ENCODE measurements at regions not wholly inside any gene's neighbourhood (a gene's known extent, or its start where the extent isn't known, plus 50 kb on each side); places are given as distances from the start of the nearest gene placed in this dataset.

DNA sequence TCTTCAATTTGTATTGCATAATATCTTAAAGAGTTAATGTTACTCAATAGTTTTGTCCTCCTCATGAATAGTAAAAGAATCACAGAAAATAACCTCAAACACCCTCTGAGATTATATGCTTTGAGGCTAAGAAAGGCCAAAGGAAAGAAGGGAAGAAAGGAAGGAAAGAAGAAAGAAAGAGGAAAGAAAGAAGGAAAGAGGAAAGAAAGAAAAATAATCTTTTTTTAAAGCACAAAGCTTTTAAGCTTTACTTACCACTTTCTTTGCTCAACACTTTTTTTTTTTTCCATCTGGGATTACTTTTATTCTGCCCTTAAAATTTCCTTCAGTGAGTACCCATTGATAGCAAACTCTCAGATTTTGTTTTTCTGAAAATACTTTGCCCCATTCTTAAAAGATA, 369.1 kb downstream of the FGF9 start (continued):
- TF ChIP-seq, protein P1, sequence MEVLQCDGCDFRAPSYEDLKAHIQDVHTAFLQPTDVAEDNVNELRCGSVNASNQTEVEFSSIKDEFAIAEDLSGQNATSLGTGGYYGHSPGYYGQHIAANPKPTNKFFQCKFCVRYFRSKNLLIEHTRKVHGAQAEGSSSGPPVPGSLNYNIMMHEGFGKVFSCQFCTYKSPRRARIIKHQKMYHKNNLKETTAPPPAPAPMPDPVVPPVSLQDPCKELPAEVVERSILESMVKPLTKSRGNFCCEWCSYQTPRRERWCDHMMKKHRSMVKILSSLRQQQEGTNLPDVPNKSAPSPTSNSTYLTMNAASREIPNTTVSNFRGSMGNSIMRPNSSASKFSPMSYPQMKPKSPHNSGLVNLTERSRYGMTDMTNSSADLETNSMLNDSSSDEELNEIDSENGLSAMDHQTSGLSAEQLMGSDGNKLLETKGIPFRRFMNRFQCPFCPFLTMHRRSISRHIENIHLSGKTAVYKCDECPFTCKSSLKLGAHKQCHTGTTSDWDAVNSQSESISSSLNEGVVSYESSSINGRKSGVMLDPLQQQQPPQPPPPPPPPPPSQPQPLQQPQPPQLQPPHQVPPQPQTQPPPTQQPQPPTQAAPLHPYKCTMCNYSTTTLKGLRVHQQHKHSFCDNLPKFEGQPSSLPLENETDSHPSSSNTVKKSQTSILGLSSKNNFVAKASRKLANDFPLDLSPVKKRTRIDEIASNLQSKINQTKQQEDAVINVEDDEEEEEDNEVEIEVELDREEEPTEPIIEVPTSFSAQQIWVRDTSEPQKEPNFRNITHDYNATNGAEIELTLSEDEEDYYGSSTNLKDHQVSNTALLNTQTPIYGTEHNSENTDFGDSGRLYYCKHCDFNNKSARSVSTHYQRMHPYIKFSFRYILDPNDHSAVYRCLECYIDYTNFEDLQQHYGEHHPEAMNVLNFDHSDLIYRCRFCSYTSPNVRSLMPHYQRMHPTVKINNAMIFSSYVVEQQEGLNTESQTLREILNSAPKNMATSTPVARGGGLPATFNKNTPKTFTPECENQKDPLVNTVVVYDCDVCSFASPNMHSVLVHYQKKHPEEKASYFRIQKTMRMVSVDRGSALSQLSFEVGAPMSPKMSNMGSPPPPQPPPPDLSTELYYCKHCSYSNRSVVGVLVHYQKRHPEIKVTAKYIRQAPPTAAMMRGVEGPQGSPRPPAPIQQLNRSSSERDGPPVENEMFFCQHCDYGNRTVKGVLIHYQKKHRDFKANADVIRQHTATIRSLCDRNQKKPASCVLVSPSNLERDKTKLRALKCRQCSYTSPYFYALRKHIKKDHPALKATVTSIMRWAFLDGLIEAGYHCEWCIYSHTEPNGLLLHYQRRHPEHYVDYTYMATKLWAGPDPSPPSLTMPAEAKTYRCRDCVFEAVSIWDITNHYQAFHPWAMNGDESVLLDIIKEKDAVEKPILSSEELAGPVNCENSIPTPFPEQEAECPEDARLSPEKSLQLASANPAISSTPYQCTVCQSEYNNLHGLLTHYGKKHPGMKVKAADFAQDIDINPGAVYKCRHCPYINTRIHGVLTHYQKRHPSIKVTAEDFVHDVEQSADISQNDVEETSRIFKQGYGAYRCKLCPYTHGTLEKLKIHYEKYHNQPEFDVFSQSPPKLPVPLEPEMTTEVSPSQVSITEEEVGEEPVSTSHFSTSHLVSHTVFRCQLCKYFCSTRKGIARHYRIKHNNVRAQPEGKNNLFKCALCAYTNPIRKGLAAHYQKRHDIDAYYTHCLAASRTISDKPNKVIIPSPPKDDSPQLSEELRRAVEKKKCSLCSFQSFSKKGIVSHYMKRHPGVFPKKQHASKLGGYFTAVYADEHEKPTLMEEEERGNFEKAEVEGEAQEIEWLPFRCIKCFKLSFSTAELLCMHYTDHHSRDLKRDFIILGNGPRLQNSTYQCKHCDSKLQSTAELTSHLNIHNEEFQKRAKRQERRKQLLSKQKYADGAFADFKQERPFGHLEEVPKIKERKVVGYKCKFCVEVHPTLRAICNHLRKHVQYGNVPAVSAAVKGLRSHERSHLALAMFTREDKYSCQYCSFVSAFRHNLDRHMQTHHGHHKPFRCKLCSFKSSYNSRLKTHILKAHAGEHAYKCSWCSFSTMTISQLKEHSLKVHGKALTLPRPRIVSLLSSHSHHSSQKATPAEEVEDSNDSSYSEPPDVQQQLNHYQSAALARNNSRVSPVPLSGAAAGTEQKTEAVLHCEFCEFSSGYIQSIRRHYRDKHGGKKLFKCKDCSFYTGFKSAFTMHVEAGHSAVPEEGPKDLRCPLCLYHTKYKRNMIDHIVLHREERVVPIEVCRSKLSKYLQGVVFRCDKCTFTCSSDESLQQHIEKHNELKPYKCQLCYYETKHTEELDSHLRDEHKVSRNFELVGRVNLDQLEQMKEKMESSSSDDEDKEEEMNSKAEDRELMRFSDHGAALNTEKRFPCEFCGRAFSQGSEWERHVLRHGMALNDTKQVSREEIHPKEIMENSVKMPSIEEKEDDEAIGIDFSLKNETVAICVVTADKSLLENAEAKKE (CRISPR knock-in tag; IDR thresholded peaks at IDR 0.05), result no peak
- TF ChIP-seq ZNF331 (CRISPR knock-in tag; IDR thresholded peaks at IDR 0.05; ENCODE audit: low read depth) (no peak), NANOG (IDR thresholded peaks at IDR 0.05; ENCODE audit: borderline replicate concordance) (no peak), EZH2phosphoT487 (IDR thresholded peaks at IDR 0.05; ENCODE audit: unreplicated experiment) (no peak), EZH2 (IDR thresholded peaks at IDR 0.05; ENCODE audit: low read depth, unreplicated experiment) (no peak), CREB1 (CRISPR knock-in tag; IDR thresholded peaks at IDR 0.05; ENCODE audit: low read depth) (no peak), STAT1 (IDR thresholded peaks at IDR 0.05; ENCODE audit: unreplicated experiment) (no peak), POLR2AphosphoS5 (IDR thresholded peaks at IDR 0.05; ENCODE audit: low read depth) (no peak), ZNF114 (CRISPR knock-in tag; IDR thresholded peaks at IDR 0.05) (no peak)
- TF ChIP-seq, protein P2, sequence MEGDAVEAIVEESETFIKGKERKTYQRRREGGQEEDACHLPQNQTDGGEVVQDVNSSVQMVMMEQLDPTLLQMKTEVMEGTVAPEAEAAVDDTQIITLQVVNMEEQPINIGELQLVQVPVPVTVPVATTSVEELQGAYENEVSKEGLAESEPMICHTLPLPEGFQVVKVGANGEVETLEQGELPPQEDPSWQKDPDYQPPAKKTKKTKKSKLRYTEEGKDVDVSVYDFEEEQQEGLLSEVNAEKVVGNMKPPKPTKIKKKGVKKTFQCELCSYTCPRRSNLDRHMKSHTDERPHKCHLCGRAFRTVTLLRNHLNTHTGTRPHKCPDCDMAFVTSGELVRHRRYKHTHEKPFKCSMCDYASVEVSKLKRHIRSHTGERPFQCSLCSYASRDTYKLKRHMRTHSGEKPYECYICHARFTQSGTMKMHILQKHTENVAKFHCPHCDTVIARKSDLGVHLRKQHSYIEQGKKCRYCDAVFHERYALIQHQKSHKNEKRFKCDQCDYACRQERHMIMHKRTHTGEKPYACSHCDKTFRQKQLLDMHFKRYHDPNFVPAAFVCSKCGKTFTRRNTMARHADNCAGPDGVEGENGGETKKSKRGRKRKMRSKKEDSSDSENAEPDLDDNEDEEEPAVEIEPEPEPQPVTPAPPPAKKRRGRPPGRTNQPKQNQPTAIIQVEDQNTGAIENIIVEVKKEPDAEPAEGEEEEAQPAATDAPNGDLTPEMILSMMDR (conservative IDR thresholded peaks at IDR 0.05; ENCODE audit: low read depth in 2 of 2), result no peak

Measured in GM23338 (cell line).